ENCODE measurements at regions not wholly inside any gene's neighbourhood (a gene's known extent, or its start where the extent isn't known, plus 50 kb on each side); places are given as distances from the start of the nearest gene placed in this dataset.
"Not testable (repeated sequence)": the region's sequence is repeated elsewhere in the genome, so short reads cannot be mapped to it uniquely, and the experiment has no call there.

DNA sequence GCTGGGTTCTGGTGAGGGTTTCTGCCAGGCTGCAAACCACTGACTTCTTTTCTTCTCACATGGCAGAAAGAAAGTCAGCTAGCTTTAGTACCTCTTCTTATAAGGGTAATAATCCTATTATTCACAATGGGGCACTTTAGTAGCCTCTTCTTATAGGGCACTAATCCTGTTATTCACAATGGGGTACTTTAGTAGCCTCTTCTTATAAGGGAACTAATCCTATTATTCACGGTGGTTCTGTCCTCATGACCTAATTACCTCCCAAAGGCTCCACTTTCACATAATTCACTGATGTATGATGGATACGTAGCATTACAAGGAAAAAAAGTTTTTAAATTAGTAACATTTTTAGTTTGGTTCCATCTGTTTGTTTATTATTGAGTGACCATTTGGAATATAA lies 671.3 kb downstream of the NSUN3 start:
- no peak for DNase-seq

DNA sequence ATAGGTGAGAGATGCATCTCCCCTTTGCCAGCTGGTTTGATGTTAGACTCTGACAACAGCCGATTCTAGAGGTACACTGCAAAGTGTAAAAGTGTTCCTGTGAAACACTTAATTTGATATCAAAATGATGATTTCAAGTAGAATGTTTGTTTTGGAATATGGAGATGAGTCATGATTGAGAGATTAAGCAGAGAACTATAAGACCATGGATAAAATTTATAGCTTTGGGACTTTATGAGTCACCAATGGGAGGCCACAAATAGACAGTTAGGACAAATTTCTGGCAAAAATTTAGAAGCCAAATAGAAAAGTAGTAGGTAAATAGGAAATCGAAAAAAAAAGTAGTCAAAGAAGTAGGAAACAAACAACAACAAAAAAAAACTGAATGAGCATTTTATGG lies 672.5 kb downstream of the NSUN3 start:
- no peak for DNase-seq

DNA sequence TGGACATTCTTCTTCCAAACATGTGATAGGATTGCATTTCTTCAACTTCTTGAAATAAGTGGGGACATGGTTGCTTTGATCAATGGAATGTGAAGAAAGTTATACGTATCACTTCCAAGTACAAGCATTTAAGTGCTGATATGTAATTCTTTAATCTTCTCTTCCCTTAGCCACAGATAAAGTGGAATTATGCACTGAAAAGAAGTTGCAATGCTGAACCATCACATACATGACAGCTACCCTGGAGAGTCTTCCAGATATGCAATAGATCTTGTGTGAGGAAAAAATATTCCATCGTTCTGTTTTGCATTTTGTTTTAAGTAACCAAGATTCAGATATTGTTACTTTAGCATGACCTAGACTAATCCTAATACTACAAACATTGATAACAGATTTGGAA lies 674.3 kb downstream of the NSUN3 start:
- DNase-seq = no peak

DNA sequence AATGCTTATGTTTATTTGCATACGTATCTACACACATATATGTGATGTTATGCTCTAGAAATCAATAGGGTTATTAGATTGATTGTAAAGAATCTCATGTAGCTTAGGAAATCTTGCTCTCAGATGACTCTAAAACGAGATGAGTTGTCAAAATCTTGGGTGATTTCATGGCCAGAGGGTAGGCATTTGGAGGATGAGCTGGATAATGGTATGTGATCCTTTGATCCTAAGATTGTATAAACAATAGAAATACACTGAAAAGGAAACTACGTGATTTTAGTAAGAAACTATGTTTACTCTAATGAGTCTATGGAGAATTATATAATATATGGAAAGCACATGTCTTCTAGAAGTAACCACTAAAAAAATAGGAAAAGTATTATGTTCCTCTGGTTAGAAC lies 676.6 kb downstream of the NSUN3 start:
- no peak for DNase-seq

DNA sequence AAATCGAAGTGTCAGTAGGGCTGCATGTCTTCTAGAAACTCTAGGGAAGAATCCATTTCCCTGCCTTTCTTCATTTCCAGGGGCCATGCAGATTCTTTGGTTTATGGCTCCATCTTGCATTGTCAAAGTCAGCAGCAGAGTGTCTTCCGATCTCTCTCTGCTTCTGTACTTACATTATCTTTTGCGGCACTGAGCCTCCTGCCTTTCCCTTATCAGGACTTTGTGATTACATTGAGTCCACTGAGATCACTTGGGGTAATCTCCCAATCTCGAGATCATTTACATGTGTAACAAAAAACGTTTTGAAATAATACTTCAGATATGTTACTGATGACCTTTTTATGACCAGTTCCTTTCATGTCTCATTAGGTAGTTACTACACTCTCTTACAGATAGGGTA lies 695.9 kb downstream of the NSUN3 start:
- no peak for DNase-seq

DNA sequence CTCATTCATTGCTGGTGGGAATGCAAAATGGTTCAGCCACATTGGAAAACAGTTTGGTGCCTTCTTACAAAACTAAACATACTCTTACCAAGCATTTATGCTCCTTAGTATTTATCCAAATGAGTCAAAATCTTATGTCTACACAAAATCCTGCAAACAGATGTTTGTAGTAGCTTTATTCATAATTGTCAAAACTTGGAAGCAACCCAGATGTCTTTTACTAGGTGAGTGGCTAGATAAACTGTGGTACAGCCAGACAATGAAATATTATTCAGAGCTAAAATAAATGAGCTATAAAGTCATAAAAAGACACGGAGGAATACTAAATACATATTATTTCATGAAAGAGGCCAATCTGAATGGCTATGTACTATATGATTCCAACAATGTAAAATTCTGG lies 709.5 kb downstream of the NSUN3 start:
- no peak for DNase-seq

DNA sequence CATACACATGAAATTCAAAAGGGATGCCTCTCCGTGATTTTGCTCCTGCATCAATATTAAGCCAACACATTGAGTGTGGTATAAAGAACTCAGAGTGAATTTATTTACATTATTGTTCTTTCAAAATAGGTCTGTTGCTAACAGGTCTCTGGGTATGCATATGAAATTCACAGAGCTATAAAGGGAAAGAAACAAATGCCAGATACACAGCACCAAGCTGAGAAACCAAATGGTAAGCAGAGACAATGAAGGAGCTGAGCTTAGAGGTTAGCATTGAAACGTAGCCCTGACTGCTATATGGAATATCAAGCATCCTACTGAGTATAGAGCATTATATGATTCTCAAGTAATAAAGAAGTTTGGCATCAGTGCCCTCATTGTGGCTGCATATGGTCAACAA lies 712.9 kb downstream of the NSUN3 start:
- DNase-seq = no peak

DNA sequence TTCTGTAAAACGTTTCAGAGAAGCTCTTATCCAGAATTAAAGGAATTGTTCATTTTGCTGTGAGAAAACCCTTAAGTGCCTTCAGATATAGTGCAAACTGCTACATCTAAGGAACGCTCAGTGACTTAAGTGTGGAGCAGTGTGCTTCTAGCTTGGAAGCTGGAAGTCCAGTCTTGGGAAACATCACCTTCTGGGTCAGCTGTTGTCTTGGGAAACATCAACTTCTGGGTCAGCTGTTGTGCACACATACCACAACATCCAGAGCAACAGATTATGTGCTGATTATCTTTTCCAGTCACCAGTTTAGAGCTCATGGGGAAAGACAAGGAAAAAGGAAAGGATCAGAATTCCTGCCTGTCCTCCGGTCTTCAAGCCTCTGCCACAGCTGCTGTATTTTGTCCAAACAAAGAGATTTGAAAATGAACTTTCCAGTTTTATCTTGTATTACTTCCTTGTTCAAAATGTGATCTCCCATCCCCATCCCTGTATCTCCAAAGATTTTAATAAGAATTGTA lies 713.6 kb downstream of the NSUN3 start:
- no peak for DNase-seq

DNA sequence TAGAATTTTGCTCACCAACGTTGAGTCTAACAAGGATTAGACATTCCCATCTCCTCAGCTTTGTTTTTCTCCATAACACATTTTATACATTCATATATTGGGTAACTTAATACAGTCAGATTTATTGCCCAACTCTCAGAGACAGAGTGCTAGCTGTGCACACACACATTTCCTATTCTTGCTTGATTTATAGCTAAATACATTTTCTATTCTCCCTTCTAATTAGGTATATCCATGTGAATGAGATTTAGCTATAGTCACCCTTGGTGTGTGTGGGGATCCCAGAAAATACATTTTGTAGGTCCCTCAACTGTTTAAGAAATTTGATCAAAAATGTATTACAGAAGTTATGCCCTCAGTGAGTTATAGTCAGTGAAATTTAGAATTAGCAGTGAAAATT lies 715.4 kb downstream of the NSUN3 start:
- no peak for DNase-seq

DNA sequence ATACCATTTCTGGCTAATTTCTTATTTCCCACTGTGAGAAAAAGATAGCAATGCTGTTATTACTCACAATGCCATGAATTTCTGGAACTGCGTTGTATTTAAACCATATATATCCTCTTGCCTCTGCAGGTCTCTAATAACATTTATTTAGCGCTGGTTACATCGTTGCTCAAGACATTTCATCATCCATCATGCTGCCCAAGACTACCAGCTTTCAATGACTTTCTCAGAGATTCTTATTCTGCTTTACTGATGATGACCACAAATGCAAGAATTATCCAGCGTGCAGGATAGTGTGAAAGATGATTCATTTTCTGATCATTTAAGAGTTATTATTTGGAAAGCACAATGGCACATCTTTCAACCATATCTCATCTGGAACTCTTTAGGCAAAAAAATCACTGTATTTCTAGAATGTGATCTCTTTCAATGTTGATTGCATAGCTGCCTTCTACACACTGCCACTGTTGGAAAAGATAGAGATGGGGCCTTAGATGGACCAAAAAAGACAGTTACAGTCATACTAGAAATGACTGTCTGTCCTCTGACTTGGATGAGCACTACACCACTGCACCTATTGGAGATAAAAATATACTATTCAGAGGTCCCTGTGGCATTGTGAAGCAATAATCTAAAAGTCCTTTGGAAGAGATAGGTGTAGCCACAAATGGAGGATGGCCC lies 716.1 kb downstream of the NSUN3 start:
- no peak for DNase-seq

DNA sequence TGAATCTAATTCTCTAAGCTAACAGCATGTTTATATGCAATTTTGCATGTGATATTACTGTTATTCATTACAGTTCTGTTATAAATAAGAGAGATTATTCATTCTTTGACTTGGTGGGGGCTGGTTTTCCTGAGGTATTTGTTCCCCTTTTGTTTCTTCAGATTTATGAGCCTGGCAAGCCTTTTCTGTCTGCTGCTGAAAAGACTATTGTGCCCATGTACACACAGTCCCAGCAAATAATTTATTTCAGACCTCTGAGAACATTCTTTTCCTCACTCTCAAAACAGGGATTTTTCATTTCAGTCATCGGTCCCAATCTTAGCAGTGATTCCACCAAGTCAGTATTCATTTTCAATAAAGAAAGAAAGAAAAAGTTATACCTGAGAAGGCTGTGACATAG lies 716.8 kb downstream of the NSUN3 start:
- no peak for DNase-seq

DNA sequence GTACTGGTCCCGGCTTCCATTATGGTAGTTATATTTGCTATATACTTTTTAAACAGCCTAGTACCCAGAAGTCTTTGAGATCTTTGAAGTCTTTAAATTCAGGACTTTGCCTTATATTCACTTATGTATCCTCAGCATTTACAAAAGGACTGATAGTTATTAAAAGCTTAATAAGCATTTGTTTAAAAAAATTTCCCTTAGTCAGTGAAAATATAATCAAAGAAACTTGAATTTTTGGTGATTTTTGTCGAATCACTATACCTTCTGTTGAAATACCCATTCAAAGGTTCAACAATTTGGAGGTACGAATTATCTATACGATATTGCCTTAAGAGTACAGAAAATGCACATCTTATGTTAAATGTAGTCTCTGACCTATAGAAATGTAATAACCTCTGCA lies 721.4 kb downstream of the NSUN3 start:
- no peak for DNase-seq

DNA sequence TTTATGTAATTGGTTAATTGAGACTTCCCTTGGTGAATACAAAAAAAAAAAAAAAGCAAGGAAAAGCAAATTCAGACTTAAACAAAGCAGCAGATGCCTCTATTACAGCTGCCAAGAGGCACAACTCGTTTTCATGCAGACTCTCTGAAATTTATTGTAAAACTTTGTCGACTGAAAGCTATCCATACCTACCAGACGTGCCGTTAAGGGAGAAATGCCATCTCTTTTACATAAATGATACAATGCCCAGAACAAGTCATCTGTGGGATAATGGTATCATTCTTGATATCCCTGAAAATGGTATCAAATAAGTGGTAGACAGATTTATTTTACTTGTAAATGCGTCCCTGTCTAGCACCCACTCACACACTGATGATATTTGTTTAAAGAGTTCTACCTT lies 724.2 kb downstream of the NSUN3 start:
- no peak for DNase-seq

DNA sequence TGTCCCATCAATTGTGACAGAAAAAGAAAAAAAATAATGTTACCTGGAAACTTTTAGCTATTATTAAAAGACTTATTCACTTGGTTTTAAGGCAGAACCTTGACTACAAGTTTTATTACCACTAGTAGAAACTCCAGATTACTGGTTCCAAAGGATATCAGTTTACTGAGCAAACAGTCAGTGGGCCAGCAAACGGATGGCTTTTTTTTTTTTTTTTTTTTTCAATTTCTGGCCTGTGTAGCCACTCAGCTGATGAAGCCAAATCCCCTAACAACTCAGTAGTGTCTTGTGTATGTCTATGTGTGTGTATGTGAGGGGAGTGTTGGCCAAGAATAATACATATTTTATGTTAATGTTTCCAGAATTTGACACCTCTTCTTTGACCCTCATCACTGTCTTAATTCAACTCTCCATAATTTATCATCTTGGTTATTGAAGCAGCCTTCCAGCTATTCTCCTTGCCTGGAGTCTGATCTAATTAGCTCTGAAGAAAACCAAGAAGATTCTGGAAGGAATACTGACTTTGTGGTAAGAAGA lies 724.9 kb downstream of the NSUN3 start:
- no peak for DNase-seq

DNA sequence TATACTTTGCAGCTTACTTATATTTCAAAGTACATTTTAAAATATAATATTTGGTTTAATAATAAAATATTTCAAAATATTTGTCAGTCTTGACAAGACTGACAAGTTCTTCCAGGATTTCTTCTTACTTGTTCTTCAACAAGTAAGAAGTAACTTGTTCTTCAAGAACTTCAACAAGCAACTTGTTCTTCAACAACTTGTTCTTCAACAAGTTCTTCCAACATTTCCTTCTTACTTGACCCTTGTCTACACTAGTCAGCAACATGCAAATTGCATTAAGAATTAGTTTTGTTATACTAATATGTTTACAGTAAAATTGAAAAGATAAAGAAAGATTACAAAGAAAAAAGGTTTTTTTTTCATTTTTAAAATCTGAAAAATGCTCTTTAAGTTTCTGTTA lies 731.7 kb downstream of the NSUN3 start:
- no peak for DNase-seq

DNA sequence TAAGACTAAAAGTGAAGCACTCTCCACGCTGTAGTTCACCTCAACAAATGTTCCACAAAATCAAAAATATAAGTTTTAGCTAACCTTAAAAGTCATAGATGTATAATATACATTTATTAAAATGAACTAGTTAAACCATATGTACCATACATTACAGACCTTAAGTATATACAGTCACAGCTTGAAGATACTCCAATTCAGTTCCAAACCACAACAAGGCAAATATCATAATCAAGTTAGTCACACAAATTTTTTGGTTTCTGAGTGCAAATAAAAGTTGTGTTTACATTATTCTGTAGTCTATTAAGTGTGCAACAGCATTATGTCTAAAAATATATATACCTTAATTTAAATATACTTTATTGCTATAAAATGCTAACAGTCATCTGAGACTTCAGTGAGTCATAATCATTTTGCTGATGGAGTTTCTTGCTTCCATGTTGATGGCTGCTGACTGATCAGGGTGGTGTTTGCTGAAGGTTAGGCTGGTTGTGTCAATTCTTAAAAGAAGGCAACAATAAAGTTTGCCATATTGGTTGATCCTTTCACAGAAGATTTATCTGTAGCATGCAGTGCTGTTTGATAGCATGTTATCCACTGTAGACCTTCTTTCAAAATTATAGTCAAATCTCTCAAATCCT lies 736.7 kb downstream of the NSUN3 start:
- DNase-seq = no peak

DNA sequence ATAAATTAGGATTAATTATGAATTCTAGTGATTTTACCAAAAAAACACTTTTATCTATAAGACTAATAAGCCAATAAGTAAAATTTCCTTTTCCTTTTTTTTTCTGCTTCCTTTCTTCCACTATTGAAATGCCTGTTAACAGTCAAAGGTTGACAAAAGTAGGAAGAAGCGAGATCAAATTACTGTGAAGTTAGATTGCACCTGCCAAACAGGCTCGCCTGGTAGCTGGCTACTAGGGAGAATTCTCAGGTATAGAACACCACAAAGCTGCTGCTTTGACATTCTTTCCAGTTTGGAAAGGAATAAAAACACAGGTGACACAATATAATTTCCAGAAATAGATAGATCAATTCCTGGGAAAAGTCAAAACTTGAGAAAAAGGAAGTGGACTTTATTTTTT lies 749.0 kb downstream of the NSUN3 start:
- DNase-seq = no peak

DNA sequence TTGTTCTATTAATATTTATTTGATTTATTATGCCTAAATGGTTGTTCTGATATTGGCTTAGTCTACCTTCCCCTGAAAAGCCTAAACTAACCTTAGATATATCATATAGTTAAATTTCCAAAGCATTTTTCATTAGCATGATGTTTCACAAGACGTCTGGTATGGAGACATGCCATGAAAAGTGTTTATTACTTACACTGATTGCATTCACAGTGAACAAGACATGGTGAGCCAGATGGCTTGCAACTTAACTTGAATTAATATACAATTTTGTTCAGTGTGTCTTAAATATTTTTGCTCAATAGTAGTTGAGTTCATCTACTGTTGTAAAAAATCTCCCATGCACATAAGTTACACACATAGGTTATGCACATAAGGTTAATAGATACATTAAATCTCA lies 758.4 kb downstream of the NSUN3 start:
- no peak for DNase-seq

DNA sequence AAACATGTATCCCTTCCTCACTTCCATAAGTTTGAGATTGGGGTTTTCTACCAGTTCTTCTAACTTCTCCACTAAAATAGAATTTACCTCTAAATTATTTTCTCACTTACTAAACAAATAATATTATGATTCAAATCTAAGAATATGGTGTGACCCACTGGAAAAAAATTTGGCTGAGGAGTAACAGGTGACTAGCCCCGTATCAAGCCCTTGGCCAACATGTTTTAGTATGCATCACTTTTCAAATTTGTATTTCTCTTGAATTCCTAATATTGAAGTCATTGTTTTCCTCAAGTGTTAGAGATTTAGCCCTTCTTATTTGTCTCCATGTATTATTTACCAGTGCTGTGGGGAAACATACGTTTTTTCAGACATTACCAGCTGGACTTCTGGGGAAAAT lies 759.4 kb downstream of the NSUN3 start:
- no peak for DNase-seq

DNA sequence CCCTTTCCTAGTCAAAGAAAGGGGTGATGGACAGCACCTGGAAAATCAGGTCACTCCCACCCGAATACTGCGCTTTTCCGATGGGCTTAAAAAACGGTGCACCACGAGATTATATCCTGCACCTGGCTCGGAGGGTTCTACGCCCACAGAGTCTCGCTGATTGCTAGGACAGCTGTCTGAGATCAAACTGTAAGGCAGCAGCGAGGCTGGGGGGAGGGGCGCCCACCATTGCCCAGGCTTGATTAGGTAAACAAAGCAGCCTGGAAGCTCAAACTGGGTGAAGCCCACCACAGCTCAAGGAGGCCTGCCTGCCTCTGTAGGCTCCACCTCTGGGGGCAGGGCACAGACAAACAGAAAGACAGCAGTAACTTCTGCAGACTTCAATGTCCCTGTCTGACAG lies 783.4 kb downstream of the NSUN3 start:
- DNase-seq = not testable (repeated sequence)

DNA sequence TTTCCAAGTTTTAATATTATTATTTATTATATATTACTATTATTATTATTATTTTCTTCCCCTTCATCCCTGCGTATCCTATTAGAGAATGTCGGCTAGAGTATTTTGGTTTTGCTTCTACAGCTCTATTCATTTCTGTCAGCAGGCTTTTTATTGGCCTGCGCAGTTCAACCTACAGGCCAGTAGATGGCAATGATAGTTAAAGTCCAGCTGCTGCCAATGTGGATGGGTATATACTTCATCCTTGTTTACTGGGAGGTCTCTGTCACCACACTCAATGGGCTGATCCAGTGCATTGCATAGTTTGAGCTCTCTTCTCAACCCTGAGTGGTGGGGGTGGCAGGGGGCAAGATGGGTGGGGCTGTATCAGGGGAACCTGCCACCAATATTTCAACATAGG lies 799.8 kb downstream of the NSUN3 start:
- DNase-seq = peak; percentile 11

DNA sequence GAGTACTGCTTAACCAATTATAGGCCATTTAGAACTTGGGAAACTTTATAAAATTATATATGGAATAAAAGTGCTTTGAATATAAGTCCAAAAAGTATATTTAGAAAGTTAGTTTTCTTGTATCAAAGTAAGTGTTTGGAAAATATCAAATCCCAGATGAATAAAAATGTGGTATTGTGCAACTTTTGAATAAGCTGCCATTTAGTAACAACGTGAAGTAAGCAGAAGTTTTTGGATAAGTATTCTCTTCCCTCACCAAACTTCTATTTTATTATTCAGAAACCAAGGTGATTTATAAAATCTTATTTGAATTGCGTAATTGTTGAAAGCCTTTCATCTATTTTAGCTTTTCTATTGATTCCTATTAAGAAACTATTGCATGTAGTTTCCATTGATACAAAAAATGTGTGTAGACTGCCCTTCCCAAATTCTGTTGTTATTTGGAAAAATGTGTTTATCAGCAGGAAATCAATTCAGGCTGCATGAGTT lies 806.2 kb downstream of the NSUN3 start:
- DNase-seq = no peak

DNA sequence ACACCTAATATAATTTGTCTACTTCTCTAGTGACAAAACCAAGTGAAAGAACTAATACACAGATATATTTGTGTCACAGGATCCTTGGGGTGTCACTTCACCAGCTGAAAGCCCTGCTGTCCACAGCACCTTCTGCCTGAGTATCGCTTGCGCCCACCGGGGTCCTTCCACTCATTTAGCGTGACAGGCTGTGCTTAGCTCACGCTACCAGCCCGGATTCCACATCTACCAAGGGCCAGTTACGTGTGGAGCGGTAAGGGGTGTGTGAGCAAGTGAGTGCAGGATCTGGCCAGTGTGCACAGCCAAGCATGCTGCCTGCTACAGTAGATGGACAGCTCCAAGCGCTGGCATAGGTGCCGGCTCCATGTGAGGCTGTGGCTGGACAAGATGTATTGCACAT lies 810.9 kb downstream of the NSUN3 start:
- no peak for DNase-seq

DNA sequence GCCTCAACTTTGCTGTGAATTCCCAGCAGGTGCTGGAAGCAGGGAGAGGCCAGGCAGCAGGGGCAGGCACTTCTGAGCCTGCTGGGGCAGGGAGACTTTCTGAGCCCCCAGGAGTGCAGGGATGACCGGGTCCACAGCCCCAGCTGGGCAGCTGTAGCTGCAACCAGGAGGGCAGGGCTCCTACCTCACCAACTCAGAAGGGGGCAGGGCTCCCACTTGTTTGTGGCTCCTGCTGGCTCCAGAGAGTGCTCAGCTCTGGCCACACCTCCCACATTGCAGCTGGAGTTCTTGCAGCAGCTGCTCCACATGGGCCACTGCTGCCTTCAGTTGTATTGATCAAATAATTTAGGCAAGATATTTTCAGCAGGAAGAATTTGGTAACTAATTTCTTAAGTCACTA lies 812.3 kb downstream of the NSUN3 start:
- no peak for DNase-seq

DNA sequence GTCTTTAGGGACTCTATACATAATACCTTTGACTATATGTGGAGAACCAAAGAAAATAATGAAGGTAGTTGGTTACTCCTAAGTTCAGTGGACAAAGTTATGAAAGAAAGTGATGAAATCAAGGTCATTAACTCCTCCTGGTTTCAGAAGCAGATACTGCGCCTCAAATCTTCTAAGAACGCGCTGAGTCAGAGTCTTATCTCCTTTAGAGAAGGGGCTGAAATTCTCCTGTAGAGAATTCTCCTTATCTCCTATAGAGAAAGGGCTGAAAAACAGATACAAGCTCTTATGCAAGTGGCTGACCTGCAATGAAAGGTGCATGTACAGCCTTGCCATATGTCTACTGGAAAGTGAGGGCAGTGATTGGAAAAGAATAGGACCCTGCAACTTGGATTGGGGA lies 824.2 kb downstream of the NSUN3 start:
- no peak for DNase-seq

Data from fibroblast of upper back skin (primary cell).